HUES6 (cell line): ENCODE measurements at regions not wholly inside any gene's neighbourhood (a gene's known extent, or its start where the extent isn't known, plus 50 kb on each side); places are given as distances from the start of the nearest gene placed in this dataset.
"Not testable (repeated sequence)": the region's sequence is repeated elsewhere in the genome, so short reads cannot be mapped to it uniquely, and the experiment has no call there.

Experiments
- H3K27ac ChIP-seq: 2 replicates; pipeline ENCODE4 v1.7.0; 2013; ENCODE audit warnings: low read depth, mild to moderate bottlenecking, low read length, inconsistent platforms
- H3K27me3 ChIP-seq: 2 replicates; pipeline ENCODE4 v1.6.1; 2013; ENCODE audit warnings: low read length; ENCODE audit not compliant: control insufficient read depth, insufficient read depth
- H3K36me3 ChIP-seq: 2 replicates; pipeline ENCODE4 v1.6.1; 2013; ENCODE audit warnings: low read length; ENCODE audit not compliant: control insufficient read depth, insufficient read depth
- H3K4me1 ChIP-seq: 2 replicates; pipeline ENCODE4 v1.6.1; 2013; ENCODE audit warnings: low read length; ENCODE audit not compliant: control insufficient read depth, insufficient read depth
- H3K4me3 ChIP-seq: 2 replicates; pipeline ENCODE4 v1.5.1; 2013; ENCODE audit warnings: low read depth, low read length
- H3K9ac ChIP-seq: one replicate; pipeline ENCODE4 v1.6.1; 2013; ENCODE audit warnings: mild to moderate bottlenecking, low read length
- H3K9me3 ChIP-seq: 2 replicates; pipeline ENCODE4 v1.6.1; 2013; ENCODE audit warnings: low read depth, low read length; ENCODE audit not compliant: control insufficient read depth, insufficient read depth

DNA sequence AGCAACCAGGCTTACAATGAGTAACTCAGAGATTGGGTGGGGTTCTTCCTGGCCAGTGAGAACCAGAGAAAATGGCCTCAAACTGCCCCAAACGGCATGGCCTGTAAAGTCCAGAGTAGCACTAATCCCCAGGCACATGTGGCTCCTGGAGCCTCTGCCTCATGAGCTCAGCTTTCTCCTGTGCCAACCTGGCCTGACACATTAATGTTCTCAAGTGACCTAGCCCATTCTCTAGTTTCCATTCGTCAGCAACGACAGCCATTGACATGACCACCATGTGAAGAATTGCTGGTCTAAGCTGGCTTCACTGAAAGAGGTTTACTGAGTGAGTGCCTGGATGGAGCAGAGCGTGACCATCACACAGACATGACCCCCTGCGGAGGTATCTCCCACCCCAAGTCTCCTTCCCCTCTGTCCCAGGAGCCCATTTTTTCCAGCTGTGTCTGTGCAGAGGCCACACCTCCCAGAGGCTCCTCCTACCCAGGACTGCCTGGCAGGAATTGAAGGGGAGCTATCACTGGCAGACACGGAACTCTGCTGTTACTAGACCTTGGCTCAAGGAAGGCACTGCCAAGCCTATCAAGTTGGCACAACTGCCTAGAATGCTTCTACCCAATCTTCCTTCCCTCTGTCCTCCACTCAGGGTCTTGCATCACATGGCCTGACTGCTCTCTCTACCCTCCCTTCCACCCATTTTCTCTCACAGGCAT is 59.0 kb upstream of the BOD1 start:
- Histone ChIP-seq H3K9ac (no peak overlapping the region), H3K4me1 (peaks cover 23% of the 10 kb centered on the region), H3K36me3 (no peaks in the 10 kb centered on the region), H3K27me3 (no peaks in the 10 kb centered on the region), H3K9me3 (peaks cover 28% of the 10 kb centered on the region), H3K4me3 (no peak overlapping the region), H3K27ac (no peak overlapping the region)

DNA sequence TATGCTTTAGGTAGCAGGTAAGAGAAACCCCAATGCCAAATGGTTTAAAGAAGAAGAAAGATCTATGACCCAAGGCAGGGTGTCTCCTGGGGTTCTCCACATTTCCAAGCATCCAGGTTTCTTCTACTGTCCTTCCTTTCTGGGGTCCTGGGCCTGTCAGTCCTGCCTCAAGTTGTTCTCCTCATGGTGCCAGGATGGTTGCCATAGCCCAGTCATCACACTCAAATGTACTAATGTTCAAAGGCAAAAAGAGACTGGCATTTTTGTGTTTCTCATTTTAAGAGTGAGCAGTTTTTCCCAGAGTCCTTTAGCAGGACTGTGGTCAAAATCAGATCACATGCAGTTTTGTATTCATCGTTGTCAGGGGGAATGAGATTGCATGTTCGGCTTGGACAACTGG is 59.9 kb upstream of the BOD1 start:
- no peaks in the 10 kb centered on the region for H3K27me3 ChIP-seq
- peaks cover 14% of the 10 kb centered on the region for H3K4me1 ChIP-seq
- peaks cover 28% of the 10 kb centered on the region for H3K9me3 ChIP-seq
- no peak overlapping the region for H3K4me3 ChIP-seq
- H3K9ac ChIP-seq: no peak overlapping the region
- H3K27ac ChIP-seq: no peak overlapping the region
- no peaks in the 10 kb centered on the region for H3K36me3 ChIP-seq

DNA sequence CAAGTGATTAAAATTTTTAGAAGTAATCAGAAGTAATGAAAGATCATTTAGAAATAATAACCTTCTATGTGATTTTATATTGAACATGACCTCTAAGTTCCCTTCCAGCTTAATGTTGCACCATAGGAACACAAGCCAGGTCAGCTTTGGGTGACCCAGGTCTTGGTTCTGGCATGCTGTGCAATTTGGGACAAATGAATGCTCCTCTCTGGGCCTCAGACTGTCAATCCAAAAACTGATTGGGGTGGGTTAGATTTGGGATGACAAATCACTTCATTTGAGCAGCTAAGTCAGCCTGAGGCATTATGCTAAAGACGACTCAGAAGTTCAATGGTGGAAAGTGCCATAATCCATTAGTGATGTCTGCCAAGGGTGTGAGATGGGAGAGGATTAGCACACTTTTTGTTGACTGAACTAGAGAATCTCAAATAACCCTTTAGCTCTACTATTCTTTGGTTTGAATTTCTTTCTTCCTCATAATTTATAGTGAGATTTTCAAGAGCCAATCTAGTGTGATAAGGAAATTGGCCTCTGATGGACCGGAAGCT is 60.7 kb upstream of the BOD1 start:
- Histone ChIP-seq H3K27me3 (no peaks in the 10 kb centered on the region), H3K36me3 (no peaks in the 10 kb centered on the region), H3K27ac (no peak overlapping the region), H3K9me3 (peaks cover 28% of the 10 kb centered on the region), H3K4me3 (no peak overlapping the region), H3K9ac (no peak overlapping the region), H3K4me1 (peaks cover 14% of the 10 kb centered on the region)

DNA sequence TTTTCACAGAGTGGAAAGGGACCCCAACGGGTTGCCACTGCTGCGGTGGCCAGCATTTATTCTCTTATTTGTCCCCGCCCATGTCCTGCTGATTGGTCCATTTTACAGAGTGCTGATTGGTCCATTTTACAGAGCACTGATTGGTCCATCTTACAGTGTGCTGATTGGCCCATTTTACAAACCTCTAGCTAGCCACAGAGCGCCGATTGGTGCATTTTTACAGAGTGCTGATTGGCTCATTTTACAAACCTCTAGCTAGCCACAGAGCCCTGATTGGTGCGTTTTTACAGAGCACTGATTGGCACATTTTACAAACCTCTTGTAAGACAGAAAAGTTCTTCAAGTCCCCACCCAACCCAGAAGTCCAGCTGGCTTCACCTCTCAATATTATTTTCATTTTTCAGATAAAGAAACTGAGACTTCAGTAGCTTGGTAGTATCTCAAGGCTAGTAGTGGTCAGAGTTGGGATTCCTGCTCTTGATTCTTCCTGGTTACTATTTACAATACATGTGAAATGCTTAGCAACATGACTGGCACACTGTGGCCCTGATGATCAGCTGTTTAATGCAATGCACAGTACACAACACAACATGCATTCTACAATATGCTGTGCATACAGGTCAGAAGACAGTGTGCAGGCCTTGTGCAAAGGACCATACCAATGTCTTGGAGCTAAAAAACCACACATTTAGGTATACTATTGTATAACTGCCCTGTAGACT is 63.6 kb upstream of the BOD1 start:
- H3K27ac ChIP-seq: no peak overlapping the region
- H3K9me3 ChIP-seq: peaks cover 25% of the 10 kb centered on the region
- no peaks in the 10 kb centered on the region for H3K36me3 ChIP-seq
- H3K4me1 ChIP-seq: no peaks in the 10 kb centered on the region
- no peaks in the 10 kb centered on the region for H3K27me3 ChIP-seq
- no peak overlapping the region for H3K4me3 ChIP-seq
- no peak overlapping the region for H3K9ac ChIP-seq

DNA sequence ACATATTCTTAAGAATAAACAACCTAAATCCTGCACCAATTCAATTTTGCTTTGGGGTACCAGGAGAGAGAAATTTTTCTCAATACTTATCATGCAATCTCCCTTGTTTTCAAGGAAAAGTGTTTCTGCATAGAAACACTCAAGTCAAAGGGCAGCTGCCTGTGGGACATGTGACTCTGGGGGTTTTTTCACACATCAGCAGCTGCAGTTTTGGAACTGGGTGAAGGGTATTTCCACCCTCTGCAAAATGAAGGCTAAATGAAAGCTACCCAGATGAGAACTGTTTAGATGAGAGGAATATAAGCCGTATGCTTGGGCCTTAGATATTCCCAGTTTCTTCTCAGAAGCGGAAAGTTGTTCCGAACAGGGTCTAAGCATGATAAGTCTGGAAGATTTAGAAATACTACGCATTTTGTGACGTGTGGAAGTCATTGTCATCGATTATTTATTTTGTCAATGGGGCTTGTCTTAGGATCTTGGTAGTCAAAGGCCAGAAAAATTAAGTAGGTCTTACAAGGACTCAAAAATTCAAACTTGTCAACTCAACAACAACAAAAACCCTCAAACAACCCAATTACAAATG is 64.3 kb upstream of the BOD1 start:
- Histone ChIP-seq H3K27me3 (no peaks in the 10 kb centered on the region), H3K4me3 (no peak overlapping the region), H3K9ac (no peak overlapping the region), H3K9me3 (peaks cover 18% of the 10 kb centered on the region), H3K36me3 (no peaks in the 10 kb centered on the region), H3K27ac (no peak overlapping the region), H3K4me1 (no peaks in the 10 kb centered on the region)

DNA sequence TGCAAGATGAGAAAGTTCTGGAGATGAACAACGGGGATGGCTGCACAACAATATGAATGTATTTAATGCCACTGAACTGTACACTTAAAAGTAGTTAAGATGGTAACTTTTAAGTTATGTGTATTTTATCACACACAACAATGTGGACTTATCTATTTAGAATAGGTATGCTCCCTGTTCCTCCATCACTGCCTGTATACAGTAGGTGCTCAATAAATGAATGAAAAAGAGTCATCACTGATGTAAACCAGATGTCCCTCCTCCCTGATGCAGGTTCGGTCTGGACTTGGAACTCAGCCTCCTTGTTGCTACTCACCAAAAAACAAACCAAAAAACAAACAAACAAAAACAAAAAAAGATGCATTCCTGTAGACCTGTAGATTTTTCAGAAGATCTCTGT is 65.9 kb upstream of the BOD1 start:
- H3K9me3 ChIP-seq: peaks cover 10% of the 10 kb centered on the region
- no peaks in the 10 kb centered on the region for H3K4me1 ChIP-seq
- no peaks in the 10 kb centered on the region for H3K27me3 ChIP-seq
- no peak overlapping the region for H3K27ac ChIP-seq
- H3K36me3 ChIP-seq: no peaks in the 10 kb centered on the region
- H3K4me3 ChIP-seq: no peak overlapping the region
- H3K9ac ChIP-seq: no peak overlapping the region

DNA sequence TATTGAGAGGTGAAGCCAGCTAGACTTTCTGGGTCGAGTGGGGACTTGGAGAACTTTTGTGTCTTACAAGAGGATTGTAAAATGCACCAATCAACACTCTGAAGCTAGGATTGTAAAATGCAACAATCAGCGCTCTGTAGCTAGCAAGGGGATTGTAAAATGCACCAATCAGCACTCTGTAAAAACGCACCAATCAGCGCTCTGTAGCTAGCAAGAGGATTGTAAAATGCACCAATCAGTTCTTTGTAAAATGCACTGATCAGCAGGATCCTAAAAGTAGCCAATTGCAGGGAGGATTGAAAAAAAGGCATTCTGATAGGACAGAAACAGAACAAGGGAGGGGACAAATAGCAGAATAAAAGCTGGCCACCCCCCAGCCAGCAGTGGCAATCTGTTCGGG is 68.1 kb upstream of the BOD1 start:
- not testable (repeated sequence) for H3K36me3 ChIP-seq, H3K9ac ChIP-seq, H3K4me1 ChIP-seq, H3K27ac ChIP-seq, H3K9me3 ChIP-seq, H3K4me3 ChIP-seq, H3K27me3 ChIP-seq

DNA sequence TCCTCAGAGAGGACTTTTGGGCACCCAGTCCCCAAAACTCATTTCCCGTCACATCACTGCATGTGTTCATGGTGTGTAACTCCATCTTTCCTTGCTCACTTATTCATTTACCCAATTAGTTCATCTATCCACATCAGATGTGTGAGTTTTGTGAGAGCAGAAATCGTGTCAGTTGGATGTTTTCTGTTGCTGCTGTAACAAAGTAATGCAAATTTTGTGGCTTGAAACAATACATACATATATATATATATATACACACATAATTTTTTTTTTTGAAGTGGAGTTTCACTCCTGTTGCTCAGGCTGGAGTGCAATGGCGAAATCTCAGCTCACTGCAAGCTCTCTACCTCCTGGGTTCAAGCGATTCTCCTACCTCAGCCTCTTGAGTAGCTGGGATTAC is 70.5 kb upstream of the BOD1 start:
- H3K4me1 ChIP-seq: peaks cover 17% of the 10 kb centered on the region; the same call in 1 of the 2 replicates
- H3K9me3 ChIP-seq: peaks cover 6% of the 10 kb centered on the region
- no peak overlapping the region for H3K4me3 ChIP-seq
- H3K9ac ChIP-seq: no peak overlapping the region
- H3K36me3 ChIP-seq: no peaks in the 10 kb centered on the region
- no peaks in the 10 kb centered on the region for H3K27me3 ChIP-seq
- H3K27ac ChIP-seq: no peak overlapping the region

DNA sequence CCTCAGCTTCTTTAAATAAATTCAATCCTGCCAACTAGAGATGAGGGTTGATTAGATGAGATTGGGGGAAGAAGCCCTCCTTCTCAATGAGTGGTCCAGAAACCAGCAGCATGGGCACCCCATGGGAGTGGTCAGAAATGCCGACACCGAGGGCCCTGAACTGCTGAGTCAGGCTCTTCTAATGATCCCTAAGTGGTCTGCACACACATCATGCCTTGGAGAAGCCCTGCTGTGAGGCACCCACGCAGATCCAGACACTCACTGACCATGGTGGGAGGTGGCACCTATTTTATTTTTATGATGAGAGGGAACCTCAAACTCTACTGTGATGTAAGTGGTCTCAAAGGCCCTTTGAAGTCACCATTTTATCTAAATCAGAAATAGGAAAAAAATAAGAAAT is 72.3 kb upstream of the BOD1 start:
- no peaks in the 10 kb centered on the region for H3K27me3 ChIP-seq
- H3K36me3 ChIP-seq: no peaks in the 10 kb centered on the region
- no peak overlapping the region for H3K9ac ChIP-seq
- H3K27ac ChIP-seq: no peak overlapping the region
- peaks cover 11% of the 10 kb centered on the region for H3K9me3 ChIP-seq
- H3K4me1 ChIP-seq: peaks cover 17% of the 10 kb centered on the region; the same call in 1 of the 2 replicates
- no peak overlapping the region for H3K4me3 ChIP-seq

DNA sequence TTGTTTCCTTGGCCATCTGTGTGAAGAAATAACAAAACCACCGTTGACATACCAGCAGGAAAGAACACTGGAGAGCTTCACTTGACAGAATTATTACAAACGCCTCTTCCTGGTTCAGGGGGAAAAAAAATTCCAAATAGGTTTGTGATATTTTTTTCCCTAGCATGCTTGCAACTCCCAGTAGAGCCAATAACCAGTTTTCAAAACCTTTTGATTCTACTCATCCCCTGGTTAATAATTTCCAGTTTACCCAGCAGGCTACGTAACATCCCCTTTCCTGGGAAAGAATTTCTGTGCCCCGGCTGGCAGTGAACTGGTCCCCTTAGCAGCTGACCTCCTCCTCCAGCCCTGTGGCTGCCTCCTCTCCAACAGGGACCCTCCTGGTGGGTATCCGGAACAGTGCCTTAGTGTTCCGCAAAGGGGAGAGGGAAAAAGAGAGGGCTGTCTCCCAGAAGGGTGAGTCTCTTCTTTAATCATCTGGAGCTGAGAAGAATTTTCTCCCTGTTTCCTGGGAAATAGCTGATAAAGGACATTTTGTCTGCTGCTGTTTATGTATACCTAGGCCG is 72.8 kb upstream of the BOD1 start:
- no peaks in the 10 kb centered on the region for H3K27me3 ChIP-seq
- H3K4me3 ChIP-seq: no peak overlapping the region
- no peak overlapping the region for H3K9ac ChIP-seq
- H3K36me3 ChIP-seq: no peaks in the 10 kb centered on the region
- no peak overlapping the region for H3K27ac ChIP-seq
- H3K4me1 ChIP-seq: peaks cover 17% of the 10 kb centered on the region; the same call in 1 of the 2 replicates
- H3K9me3 ChIP-seq: peaks cover 16% of the 10 kb centered on the region
